Liver (tissue), 7 donors: ENCODE measurements at regions not wholly inside any gene's neighbourhood (a gene's known extent, or its start where the extent isn't known, plus 50 kb on each side); places are given as distances from the start of the nearest gene placed in this dataset.

Experiments
- DNase-seq: peaks from one replicate; pipeline ENCODE4 v3.0.0-alpha.2; 2017; ENCODE audit warnings: low spot score
- H3K27ac ChIP-seq, 2 donors: one replicate each; pipeline ENCODE4 v1.7.0; 2013; ENCODE audit warnings: inconsistent platforms in 2 of 2, low read length in 2 of 2, control low read depth in 1 of 2, low read depth in 1 of 2, mild to moderate bottlenecking in 1 of 2
- H3K27me3 ChIP-seq, 4 donors: one replicate each; pipeline versions ENCODE4 v1.6.1 to v1.7.0; 2013; ENCODE audit warnings: low read length in 3 of 4, inconsistent platforms in 1 of 4, mild to moderate bottlenecking in 1 of 4, moderate library complexity in 1 of 4; ENCODE audit not compliant: control insufficient read depth in 4 of 4, insufficient read depth in 4 of 4
- H3K36me3 ChIP-seq, 4 donors: one replicate each; pipeline versions ENCODE4 v1.6.1 to v1.7.0; 2013; ENCODE audit warnings: low read length in 3 of 4, mild to moderate bottlenecking in 3 of 4, low read depth in 1 of 4, moderate library complexity in 1 of 4; ENCODE audit not compliant: control insufficient read depth in 4 of 4, insufficient read depth in 3 of 4
- H3K4me1 ChIP-seq, 4 donors: one replicate each; pipeline versions ENCODE4 v1.6.1 to v1.7.0; 2013; ENCODE audit warnings: low read length in 3 of 4, mild to moderate bottlenecking in 3 of 4, moderate library complexity in 1 of 4; ENCODE audit not compliant: control insufficient read depth in 4 of 4, insufficient read depth in 4 of 4
- H3K4me3 ChIP-seq, 3 donors: one replicate each; pipeline versions ENCODE4 v1.6.1 to v1.7.0; 2013; ENCODE audit warnings: low read length in 3 of 3, control low read depth in 1 of 3, low read depth in 1 of 3, mild to moderate bottlenecking in 1 of 3
- H3K9ac ChIP-seq, 2 donors: one replicate each; pipeline ENCODE4 v1.7.0; 2013; ENCODE audit warnings: low read length in 2 of 2, mild to moderate bottlenecking in 2 of 2, moderate library complexity in 2 of 2, control low read depth in 1 of 2, low read depth in 1 of 2
- H3K9me3 ChIP-seq, 4 donors: one replicate each; pipeline versions ENCODE4 v1.6.1 to v1.7.0; 2013; ENCODE audit warnings: low read length in 3 of 4; ENCODE audit not compliant: control insufficient read depth in 4 of 4
- EGR1 ChIP-seq, 2 donors: IDR thresholded peaks; 2 replicates each; pipeline ENCODE4 v1.6.1; 2016 to 2018; ENCODE audit warnings: antibody characterized with exemption in 2 of 2, low read depth in 2 of 2
- FOXA1 ChIP-seq: IDR thresholded peaks from 2 replicates; pipeline ENCODE4 v1.6.1; 2016; ENCODE audit warnings: antibody characterized with exemption
- FOXA2 ChIP-seq: IDR thresholded peaks from 2 replicates; pipeline ENCODE4 v1.6.1; 2016; ENCODE audit warnings: antibody characterized with exemption
- HNF4A ChIP-seq, 2 donors: conservative IDR thresholded peaks; 2 replicates each; pipeline ENCODE4 v1.6.1; 2016; ENCODE audit warnings: antibody characterized with exemption in 2 of 2, mild to moderate bottlenecking in 2 of 2
- HNF4G ChIP-seq: IDR thresholded peaks from 2 replicates; pipeline ENCODE4 v1.6.1; 2016; ENCODE audit warnings: antibody characterized with exemption
- JUND ChIP-seq, 2 donors: IDR thresholded peaks; 2 replicates each; pipeline ENCODE4 v1.6.1; 2016; ENCODE audit warnings: antibody characterized with exemption in 2 of 2
- NR2F2 ChIP-seq: IDR thresholded peaks from 2 replicates; pipeline ENCODE4 v1.6.1; 2016; ENCODE audit warnings: antibody characterized with exemption
- RAD21 ChIP-seq, 2 donors: IDR thresholded peaks; 2 replicates each; pipeline ENCODE4 v1.6.1; 2016; ENCODE audit warnings: antibody characterized with exemption in 2 of 2, mild to moderate bottlenecking in 2 of 2
- RXRA ChIP-seq, 2 donors: IDR thresholded peaks; 2 replicates each; pipeline ENCODE4 v1.6.1; 2017 to 2018; ENCODE audit warnings: antibody characterized with exemption in 2 of 2, mild to moderate bottlenecking in 1 of 2
- SP1 ChIP-seq: IDR thresholded peaks from 2 replicates; pipeline ENCODE4 v1.6.1; 2018; ENCODE audit warnings: antibody characterized with exemption, mild to moderate bottlenecking
- TAF1 ChIP-seq: conservative IDR thresholded peaks from 2 replicates; pipeline ENCODE4 v1.6.1; 2016; ENCODE audit warnings: antibody characterized with exemption, mild to moderate bottlenecking
- YY1 ChIP-seq: IDR thresholded peaks from 2 replicates; pipeline ENCODE4 v1.6.1; 2016; ENCODE audit warnings: antibody characterized with exemption, mild to moderate bottlenecking
- ZBTB33 ChIP-seq: IDR thresholded peaks from 2 replicates; pipeline ENCODE4 v1.6.1; 2016; ENCODE audit warnings: antibody characterized with exemption
- WGBS: extraction: QIAGEN DNeasy Blood & Tissue Kit; methylation state at CpG from one replicate; pipeline ENCODE4 v1.1.7; 2013; 5-methylcytosine and 5-hydroxymethylcytosine counted together
- TF ChIP-seq, protein P1 (sequence below): IDR thresholded peaks from 2 replicates; pipeline ENCODE4 v1.6.1; 2016; ENCODE audit warnings: antibody characterized with exemption
- TF ChIP-seq, protein P2 (sequence below): IDR thresholded peaks from 2 replicates; pipeline ENCODE4 v1.6.1; 2016; ENCODE audit warnings: antibody characterized with exemption, mild to moderate bottlenecking
- TF ChIP-seq, protein P3 (sequence below): IDR thresholded peaks from 2 replicates; pipeline ENCODE4 v1.6.1; 2016; ENCODE audit warnings: antibody characterized with exemption
- donor health status: healthy.
- donor health status: healthy.
- donor health status: healthy.
- donor health status: healthy.

DNA sequence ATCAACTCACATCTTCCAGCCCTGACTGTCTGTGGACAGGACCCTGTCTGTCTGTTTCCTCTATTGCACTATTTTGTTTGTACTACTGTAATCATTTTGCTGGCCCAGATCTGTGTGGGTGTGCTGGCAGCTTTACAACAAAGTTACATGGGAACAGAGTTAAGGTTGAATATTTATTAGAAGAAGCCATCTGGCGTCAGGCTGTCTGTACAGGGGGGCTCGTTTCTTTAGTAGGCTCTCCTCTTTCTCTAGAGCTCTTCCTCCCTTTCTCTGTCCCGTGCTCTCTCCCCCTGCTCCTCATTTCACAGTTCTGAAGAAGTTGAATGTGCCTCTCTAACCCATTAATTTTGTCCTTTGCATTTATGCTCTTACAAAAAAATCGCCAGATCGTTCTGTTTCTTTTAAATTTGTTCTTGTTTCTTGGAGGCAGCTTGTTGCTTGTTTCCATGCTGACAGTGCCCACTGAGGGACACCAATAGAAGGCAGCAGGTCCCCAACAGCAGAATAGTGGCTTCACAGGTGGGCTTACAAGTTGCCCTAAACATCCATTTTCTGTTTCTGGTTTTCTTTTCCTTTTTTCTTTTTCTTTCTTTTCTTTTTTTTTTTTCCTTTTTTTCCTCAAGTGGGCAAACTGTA is 315.2 kb upstream of the ZEB2 start:
- no peaks in the 10 kb centered on the region for H3K27me3 ChIP-seq
- no peak overlapping the region for H3K4me3 ChIP-seq
- H3K36me3 ChIP-seq, result no peaks in the 10 kb centered on the region
- no peak overlapping the region for H3K27ac ChIP-seq
- no peak for TF ChIP-seq FOXA1
- TF ChIP-seq, protein P1, sequence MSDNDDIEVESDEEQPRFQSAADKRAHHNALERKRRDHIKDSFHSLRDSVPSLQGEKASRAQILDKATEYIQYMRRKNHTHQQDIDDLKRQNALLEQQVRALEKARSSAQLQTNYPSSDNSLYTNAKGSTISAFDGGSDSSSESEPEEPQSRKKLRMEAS, result no peak
- TF ChIP-seq ZBTB33, result no peak
- TF ChIP-seq, protein P2, sequence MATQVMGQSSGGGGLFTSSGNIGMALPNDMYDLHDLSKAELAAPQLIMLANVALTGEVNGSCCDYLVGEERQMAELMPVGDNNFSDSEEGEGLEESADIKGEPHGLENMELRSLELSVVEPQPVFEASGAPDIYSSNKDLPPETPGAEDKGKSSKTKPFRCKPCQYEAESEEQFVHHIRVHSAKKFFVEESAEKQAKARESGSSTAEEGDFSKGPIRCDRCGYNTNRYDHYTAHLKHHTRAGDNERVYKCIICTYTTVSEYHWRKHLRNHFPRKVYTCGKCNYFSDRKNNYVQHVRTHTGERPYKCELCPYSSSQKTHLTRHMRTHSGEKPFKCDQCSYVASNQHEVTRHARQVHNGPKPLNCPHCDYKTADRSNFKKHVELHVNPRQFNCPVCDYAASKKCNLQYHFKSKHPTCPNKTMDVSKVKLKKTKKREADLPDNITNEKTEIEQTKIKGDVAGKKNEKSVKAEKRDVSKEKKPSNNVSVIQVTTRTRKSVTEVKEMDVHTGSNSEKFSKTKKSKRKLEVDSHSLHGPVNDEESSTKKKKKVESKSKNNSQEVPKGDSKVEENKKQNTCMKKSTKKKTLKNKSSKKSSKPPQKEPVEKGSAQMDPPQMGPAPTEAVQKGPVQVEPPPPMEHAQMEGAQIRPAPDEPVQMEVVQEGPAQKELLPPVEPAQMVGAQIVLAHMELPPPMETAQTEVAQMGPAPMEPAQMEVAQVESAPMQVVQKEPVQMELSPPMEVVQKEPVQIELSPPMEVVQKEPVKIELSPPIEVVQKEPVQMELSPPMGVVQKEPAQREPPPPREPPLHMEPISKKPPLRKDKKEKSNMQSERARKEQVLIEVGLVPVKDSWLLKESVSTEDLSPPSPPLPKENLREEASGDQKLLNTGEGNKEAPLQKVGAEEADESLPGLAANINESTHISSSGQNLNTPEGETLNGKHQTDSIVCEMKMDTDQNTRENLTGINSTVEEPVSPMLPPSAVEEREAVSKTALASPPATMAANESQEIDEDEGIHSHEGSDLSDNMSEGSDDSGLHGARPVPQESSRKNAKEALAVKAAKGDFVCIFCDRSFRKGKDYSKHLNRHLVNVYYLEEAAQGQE, result no peak
- TF ChIP-seq YY1, result no peak
- TF ChIP-seq RAD21 (IDR thresholded peaks at IDR 0.05), result no peak
- TF ChIP-seq, protein P3, sequence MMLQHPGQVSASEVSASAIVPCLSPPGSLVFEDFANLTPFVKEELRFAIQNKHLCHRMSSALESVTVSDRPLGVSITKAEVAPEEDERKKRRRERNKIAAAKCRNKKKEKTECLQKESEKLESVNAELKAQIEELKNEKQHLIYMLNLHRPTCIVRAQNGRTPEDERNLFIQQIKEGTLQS, result no peak
- no peak for TF ChIP-seq HNF4A (conservative IDR thresholded peaks at IDR 0.05)
- TF ChIP-seq RXRA (IDR thresholded peaks at IDR 0.05), result no peak
- TF ChIP-seq NR2F2, result no peak
- TF ChIP-seq EGR1 (IDR thresholded peaks at IDR 0.05; ENCODE audit: low read depth in 2 of 2), result no peak
- no peak for TF ChIP-seq HNF4G
- TF ChIP-seq TAF1, result no peak
- TF ChIP-seq FOXA2, result no peak
- no peak for TF ChIP-seq JUND (IDR thresholded peaks at IDR 0.05)
- H3K9ac ChIP-seq, result no peak overlapping the region
- H3K9me3 ChIP-seq, result no peaks in the 10 kb centered on the region
- 45% methylated on average over 5 of the region's 5 CpGs for WGBS
- H3K4me1 ChIP-seq, result no peaks in the 10 kb centered on the region
- DNase-seq, result no peak

DNA sequence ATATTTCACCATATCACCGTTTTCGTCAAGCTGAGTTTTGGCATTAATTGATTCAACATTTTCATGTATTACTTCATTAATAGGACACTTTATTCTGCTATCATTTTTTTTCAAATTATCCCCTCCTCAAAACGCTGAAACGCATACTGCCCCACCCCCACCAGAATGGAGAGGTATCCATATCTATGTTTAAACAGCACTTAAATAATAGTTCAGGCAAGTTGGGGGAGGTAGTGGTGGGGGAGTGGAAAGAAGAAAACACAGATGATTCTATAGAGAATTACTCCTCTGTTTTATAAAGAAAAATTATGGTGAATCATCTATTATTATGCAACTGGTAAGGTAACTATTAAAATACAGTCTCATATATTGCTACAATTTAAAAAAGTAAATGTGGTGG is 314.4 kb upstream of the ZEB2 start:
- H3K9me3 ChIP-seq, result no peaks in the 10 kb centered on the region
- no peaks in the 10 kb centered on the region for H3K36me3 ChIP-seq
- no peak overlapping the region for H3K4me3 ChIP-seq
- 89% methylated on average over 4 of the region's 4 CpGs for WGBS
- no peaks in the 10 kb centered on the region for H3K27me3 ChIP-seq
- TF ChIP-seq ZBTB33 (no peak), YY1 (no peak), SP1 (no peak)
- no peak overlapping the region for H3K27ac ChIP-seq
- DNase-seq, result no peak
- H3K9ac ChIP-seq, result no peak overlapping the region
- no peaks in the 10 kb centered on the region for H3K4me1 ChIP-seq
